CD14-positive monocyte (primary cell): ENCODE measurements at regions not wholly inside any gene's neighbourhood (a gene's known extent, or its start where the extent isn't known, plus 50 kb on each side); places are given as distances from the start of the nearest gene placed in this dataset.

Experiments used
- DNase-seq, 3 donors: peaks; one replicate each; pipeline ENCODE4 v3.0.0-alpha.2; 2011 to 2022
- H2AFZ ChIP-seq: 2 replicates; pipeline ENCODE4 v1.6.0; 2012; ENCODE audit warnings: mild to moderate bottlenecking, low read depth, low read length, inconsistent platforms; ENCODE audit not compliant: insufficient read depth, poor library complexity, severe bottlenecking
- H3K27ac ChIP-seq, 2 donors: 1 replicate in 1 of 2; 2 replicates in 1 of 2; pipeline ENCODE4 v1.5.1; 2012 to 2013; ENCODE audit warnings: low read length in 2 of 2, control low read depth in 1 of 2, inconsistent platforms in 1 of 2, low read depth in 1 of 2, mild to moderate bottlenecking in 1 of 2
- H3K27me3 ChIP-seq, 2 donors: one replicate each; pipeline versions ENCODE4 v1.6.0 to v1.6.1; 2011 to 2013; ENCODE audit warnings: low read length in 2 of 2; ENCODE audit not compliant: control insufficient read depth in 2 of 2, insufficient read depth in 2 of 2
- H3K36me3 ChIP-seq, 2 donors: replicated peaks in 1 of 2; 1 replicate in 1 of 2; 2 replicates in 1 of 2; pipeline versions ENCODE4 v1.5.1 to v1.6.1; 2012 to 2013; ENCODE audit warnings: low read length in 2 of 2, control low read depth in 1 of 2, inconsistent platforms in 1 of 2, mild to moderate bottlenecking in 1 of 2; ENCODE audit not compliant: insufficient read depth in 2 of 2, control insufficient read depth in 1 of 2
- H3K4me1 ChIP-seq, 2 donors: 1 replicate in 1 of 2; 2 replicates in 1 of 2; pipeline versions ENCODE4 v1.5.1 to v1.6.1; 2012 to 2013; ENCODE audit warnings: low read length in 2 of 2, control low read depth in 1 of 2, inconsistent platforms in 1 of 2, mild to moderate bottlenecking in 1 of 2, moderate library complexity in 1 of 2; ENCODE audit not compliant: insufficient read depth in 2 of 2, control insufficient read depth in 1 of 2
- H3K4me2 ChIP-seq: replicated peaks from 2 replicates; pipeline ENCODE3; 2012; ENCODE audit warnings: low read length, moderate library complexity, mild to moderate bottlenecking; ENCODE audit not compliant: poor library complexity, severe bottlenecking; ENCODE audit errors: extremely low read depth
- H3K4me3 ChIP-seq, 3 experiments: fragments of 200-600 bp in 1 of 3; sonication (generic) in 1 of 3; replicated peaks in 1 of 3; 1 replicate in 2 of 3; 2 replicates in 1 of 3; pipeline ENCODE4 v1.5.1; 2011 to 2013; ENCODE audit warnings: low read length in 3 of 3, mild to moderate bottlenecking in 3 of 3, control low read depth in 2 of 3, low read depth in 2 of 3, inconsistent platforms in 1 of 3, moderate library complexity in 1 of 3
- H3K79me2 ChIP-seq: 2 replicates; pipeline ENCODE4 v1.6.0; 2012; ENCODE audit warnings: mild to moderate bottlenecking, control low read depth, inconsistent platforms, low read length, moderate library complexity; ENCODE audit not compliant: insufficient read depth
- H3K9ac ChIP-seq: 2 replicates; pipeline ENCODE4 v1.6.0; 2017; ENCODE audit warnings: low read length, mild to moderate bottlenecking; ENCODE audit not compliant: insufficient read depth, poor library complexity, severe bottlenecking
- H3K9me3 ChIP-seq, 2 donors: replicated peaks in 1 of 2; 1 replicate in 1 of 2; 2 replicates in 1 of 2; pipeline versions ENCODE4 v1.5.1 to v1.6.1; 2012 to 2013; ENCODE audit warnings: low read length in 2 of 2, control low read depth in 1 of 2; ENCODE audit not compliant: control insufficient read depth in 1 of 2, insufficient read depth in 1 of 2
- H4K20me1 ChIP-seq: 2 replicates; pipeline ENCODE4 v1.6.0; 2012; ENCODE audit warnings: mild to moderate bottlenecking, low read length, control low read depth, moderate library complexity; ENCODE audit not compliant: insufficient read depth
- H3K27ac Mint-ChIP-seq, 7 donors: one replicate each; pipeline ENCODE4 v1.8.0; 2020; ENCODE audit warnings: mild to moderate bottlenecking in 7 of 7, mixed read lengths in 7 of 7, moderate library complexity in 6 of 7, inconsistent platforms in 2 of 7
- H3K27me3 Mint-ChIP-seq, 3 donors: one replicate each; pipeline ENCODE4 v1.8.0; 2021 to 2022; ENCODE audit warnings: low read depth in 3 of 3, mild to moderate bottlenecking in 3 of 3, mixed read lengths in 3 of 3, moderate library complexity in 3 of 3, inconsistent platforms in 1 of 3
- H3K36me3 Mint-ChIP-seq, 2 donors: one replicate each; pipeline ENCODE4 v1.8.0; 2020; ENCODE audit warnings: mixed read lengths in 2 of 2, inconsistent platforms in 1 of 2, mild to moderate bottlenecking in 1 of 2
- H3K4me1 Mint-ChIP-seq: one replicate; pipeline ENCODE4 v1.8.0; 2020; ENCODE audit warnings: mild to moderate bottlenecking, mixed read lengths
- H3K4me3 Mint-ChIP-seq, 2 donors: one replicate each; pipeline ENCODE4 v1.8.0; 2020; ENCODE audit warnings: mild to moderate bottlenecking in 2 of 2, mixed read lengths in 2 of 2, moderate library complexity in 1 of 2
- H3K9me3 Mint-ChIP-seq, 7 donors: one replicate each; pipeline ENCODE4 v1.8.0; 2020 to 2022; ENCODE audit warnings: mixed read lengths in 7 of 7, mild to moderate bottlenecking in 6 of 7, moderate library complexity in 6 of 7, inconsistent platforms in 2 of 7
- CTCF ChIP-seq: fragments of 200-600 bp; IDR thresholded peaks from one replicate; pipeline ENCODE4 v1.8.0; 2022; ENCODE audit warnings: antibody characterized with exemption, mild to moderate bottlenecking
- WGBS: methylation state at CpG from one replicate; pipeline ENCODE4 v1.1.5; 2013; ENCODE audit warnings: missing lambda C conversion rate; ENCODE audit not compliant: insufficient coverage; 5-methylcytosine and 5-hydroxymethylcytosine counted together
- intact Hi-C, 2 donors: fragments of 100-400 bp; cut with micrococcal nuclease; formaldehyde crosslinking; loops; one replicate each; pipeline versions ENCODE4 v1.15.0 to v1.15.1; 2023

- WGBS = no CpG with 5 or more reads among the region's 1 CpG
- no peak overlapping the region for H2AFZ ChIP-seq
- no peaks in the 10 kb centered on the region for H3K4me1 ChIP-seq
- H3K79me2 ChIP-seq = no peaks in the 10 kb centered on the region
- H3K27me3 Mint-ChIP-seq = peaks cover 10 to 27% (median 13%) of the 10 kb centered on the region in 3 donors
- no peak for TF ChIP-seq CTCF
- H3K9ac ChIP-seq = no peak overlapping the region
- intact Hi-C loops = no loop called here
- no peak overlapping the region for H3K4me2 ChIP-seq
- no peaks in the 10 kb centered on the region for H3K36me3 Mint-ChIP-seq
- H3K36me3 ChIP-seq = no peaks in the 10 kb centered on the region
- H3K9me3 Mint-ChIP-seq = peaks cover 29 to 57% (median 37%) of the 10 kb centered on the region in 7 donors
- no peaks in the 10 kb centered on the region for H4K20me1 ChIP-seq
- no peak overlapping the region for H3K27ac ChIP-seq
- no peak for DNase-seq
- peaks cover 39 to 46% of the 10 kb centered on the region in 2 donors for H3K9me3 ChIP-seq
- no peak overlapping the region for H3K27ac Mint-ChIP-seq
- H3K4me3 ChIP-seq = no peak overlapping the region
- H3K4me3 Mint-ChIP-seq = no peak overlapping the region
- H3K27me3 ChIP-seq = peaks cover 0 to 4% of the 10 kb centered on the region in 2 donors
- H3K4me1 Mint-ChIP-seq = no peaks in the 10 kb centered on the region
Measured at GRCh38 chr2:120650022-120650644, 85.5 kb upstream of the GLI2 start.

DNA sequence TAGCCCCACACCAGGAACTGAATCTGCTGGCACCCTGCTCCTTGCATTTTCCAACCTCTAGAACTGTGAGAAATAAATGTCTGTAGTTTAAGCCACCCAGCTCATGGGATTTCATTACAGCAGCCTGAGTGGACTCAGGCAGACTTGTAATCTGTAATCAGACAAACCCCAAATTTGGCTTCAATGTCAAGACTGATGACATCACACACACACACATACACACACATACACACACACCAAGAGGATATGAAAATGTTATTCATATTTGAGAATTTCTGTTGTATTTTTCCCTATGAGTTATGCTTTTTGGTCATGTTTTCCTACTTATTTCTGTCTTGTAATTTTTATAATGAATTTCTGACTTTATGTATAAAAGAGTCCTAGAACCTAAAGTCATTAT is 83.8 kb upstream of the GLI2 start:
- no peak for TF ChIP-seq CTCF
- no peaks in the 10 kb centered on the region for H3K4me1 Mint-ChIP-seq
- peaks cover 11 to 29% (median 13%) of the 10 kb centered on the region in 3 donors for H3K27me3 Mint-ChIP-seq
- Histone ChIP-seq H3K4me3 (no peak overlapping the region), H3K9me3 (peaks cover 41 to 47% of the 10 kb centered on the region in 2 donors), H3K4me1 (no peaks in the 10 kb centered on the region), H3K36me3 (no peaks in the 10 kb centered on the region), H4K20me1 (no peaks in the 10 kb centered on the region), H3K27ac (no peak overlapping the region), H3K4me2 (no peak overlapping the region), H3K9ac (no peak overlapping the region), H2AFZ (no peak overlapping the region), H3K27me3 (peaks cover 0 to 4% of the 10 kb centered on the region in 2 donors), H3K79me2 (no peaks in the 10 kb centered on the region)
- intact Hi-C loops = no loop called here
- no peak overlapping the region for H3K27ac Mint-ChIP-seq
- no peak for DNase-seq
- H3K36me3 Mint-ChIP-seq = no peaks in the 10 kb centered on the region
- no peak overlapping the region for H3K4me3 Mint-ChIP-seq
- peaks cover 29 to 57% (median 37%) of the 10 kb centered on the region in 7 donors for H3K9me3 Mint-ChIP-seq
